ENCODE measurements at regions not wholly inside any gene's neighbourhood (a gene's known extent, or its start where the extent isn't known, plus 50 kb on each side); places are given as distances from the start of the nearest gene placed in this dataset.
"Not testable (repeated sequence)": the region's sequence is repeated elsewhere in the genome, so short reads cannot be mapped to it uniquely, and the experiment has no call there.

GRCh38 chr11:82533628-82534327, 199.9 kb downstream of the FAM181B start:
- peak; percentile 97 for DNase-seq

- DNase-seq, result peak; percentile 13
Observed at GRCh38 chr11:82529936-82530335, 203.7 kb downstream of the FAM181B start.

- DNase-seq, result no peak
Observed at GRCh38 chr11:82527081-82527584, 206.5 kb downstream of the FAM181B start.

- DNase-seq, result peak; percentile 21
Observed at GRCh38 chr11:82523141-82523540, 210.5 kb downstream of the FAM181B start.

- no peak for DNase-seq
Observed at GRCh38 chr11:82521427-82521826, 212.2 kb downstream of the FAM181B start.

- DNase-seq, result peak; percentile 87
Observed at GRCh38 chr11:82507288-82507687, 226.4 kb downstream of the FAM181B start.

GRCh38 chr11:82505379-82505778, 228.3 kb downstream of the FAM181B start:
- DNase-seq, result no peak

GRCh38 chr11:82501174-82501573, 232.5 kb downstream of the FAM181B start:
- not testable (repeated sequence) for DNase-seq

GRCh38 chr11:82494988-82495432, 238.7 kb downstream of the FAM181B start:
- no peak for DNase-seq

- no peak for DNase-seq
Observed at GRCh38 chr11:82474876-82475275, 258.8 kb downstream of the FAM181B start.

GRCh38 chr11:82465481-82465880, 268.2 kb downstream of the FAM181B start:
- DNase-seq, result no peak

GRCh38 chr11:82462608-82463242, 270.9 kb downstream of the FAM181B start:
- peak; percentile 41 for DNase-seq

GRCh38 chr11:82458761-82459160, 274.9 kb downstream of the FAM181B start:
- peak; percentile 32 for DNase-seq

GRCh38 chr11:82458147-82458546, 275.5 kb downstream of the FAM181B start:
- no peak for DNase-seq

- no peak for DNase-seq
Observed at GRCh38 chr11:82450996-82451395, 282.7 kb downstream of the FAM181B start.

- peak; percentile 6 for DNase-seq
Observed at GRCh38 chr11:82406611-82407010, 327.1 kb downstream of the FAM181B start.

- DNase-seq, result no peak
Observed at GRCh38 chr11:82405421-82405820, 328.2 kb downstream of the FAM181B start.

- DNase-seq, result no peak
Observed at GRCh38 chr11:82404981-82405380, 328.7 kb downstream of the FAM181B start.

GRCh38 chr11:82403640-82404305, 329.9 kb downstream of the FAM181B start:
- no peak for DNase-seq

GRCh38 chr11:82398300-82398815, 335.3 kb downstream of the FAM181B start:
- DNase-seq, result no peak

- DNase-seq, result not testable (repeated sequence)
Observed at GRCh38 chr11:82396639-82397038, 337.0 kb downstream of the FAM181B start.

- no peak for DNase-seq
Observed at GRCh38 chr11:82384308-82384707, 349.4 kb downstream of the FAM181B start.

GRCh38 chr11:82373781-82374542, 359.7 kb downstream of the FAM181B start:
- DNase-seq, result no peak

Measured in NCI-H1105 treated with DMSO at 0.1 percent for 48 hours (cell line).